Suppressor macrophage treated with lipopolysaccharide for 4 hours (primary cell): ENCODE measurements at regions not wholly inside any gene's neighbourhood (a gene's known extent, or its start where the extent isn't known, plus 50 kb on each side); places are given as distances from the start of the nearest gene placed in this dataset.

Source experiments
- DNase-seq: peaks from one replicate; pipeline ENCODE4 v3.0.0-alpha.2; 2020

GRCh38 chr3:72318504-72319193, 529.6 kb downstream of the SHQ1 start:
- DNase-seq: no peak

- DNase-seq: no peak
Observed at GRCh38 chr3:72317491-72317890, 530.8 kb downstream of the SHQ1 start.

- DNase-seq: no peak
Observed at GRCh38 chr3:72316501-72317279, 531.6 kb downstream of the SHQ1 start.

GRCh38 chr3:72313308-72313707, 528.4 kb upstream of the PROK2 start:
- no peak for DNase-seq

- DNase-seq: no peak
Observed at GRCh38 chr3:72312339-72312738, 527.4 kb upstream of the PROK2 start.

- no peak for DNase-seq
Observed at GRCh38 chr3:72311425-72311824, 526.5 kb upstream of the PROK2 start.

GRCh38 chr3:72310419-72311380, 525.8 kb upstream of the PROK2 start:
- peak; percentile 56 for DNase-seq

- DNase-seq: no peak
Observed at GRCh38 chr3:72309661-72310418, 524.9 kb upstream of the PROK2 start.

- DNase-seq: no peak
Observed at GRCh38 chr3:72308641-72309040, 523.7 kb upstream of the PROK2 start.

- no peak for DNase-seq
Observed at GRCh38 chr3:72307438-72308115, 522.6 kb upstream of the PROK2 start.

GRCh38 chr3:72306800-72307341, 521.9 kb upstream of the PROK2 start:
- no peak for DNase-seq

- DNase-seq: no peak
Observed at GRCh38 chr3:72303926-72304325, 519.0 kb upstream of the PROK2 start.

GRCh38 chr3:72301779-72302178, 516.8 kb upstream of the PROK2 start:
- DNase-seq: no peak

- no peak for DNase-seq
Observed at GRCh38 chr3:72300621-72301020, 515.7 kb upstream of the PROK2 start.

GRCh38 chr3:72299823-72300222, 514.9 kb upstream of the PROK2 start:
- peak; percentile 26 for DNase-seq

GRCh38 chr3:72299321-72299802, 514.4 kb upstream of the PROK2 start:
- peak; percentile 36 for DNase-seq

GRCh38 chr3:72298201-72299152, 513.5 kb upstream of the PROK2 start:
- no peak for DNase-seq

GRCh38 chr3:72297481-72297880, 512.5 kb upstream of the PROK2 start:
- no peak for DNase-seq

- DNase-seq: no peak
Observed at GRCh38 chr3:72296477-72297111, 511.6 kb upstream of the PROK2 start.

- no peak for DNase-seq
Observed at GRCh38 chr3:72295962-72296450, 511.1 kb upstream of the PROK2 start.
